IMR-90 (cell line): ENCODE measurements at regions not wholly inside any gene's neighbourhood (a gene's known extent, or its start where the extent isn't known, plus 50 kb on each side); places are given as distances from the start of the nearest gene placed in this dataset.

Experiments
- ATAC-seq: fragments of 200-7000 bp; cut with Tn5 transposase; 2 replicates; pipeline ENCODE4 v1.9.1; 2020; ENCODE audit warnings: low read depth, mild to moderate bottlenecking, moderate library complexity
- BruUV-seq: library from RNA; stranded (reverse); fragments of 400-500 nt; replicated peaks from 2 replicates; lab custom pipeline; 2021; lab: Mats Ljungman, UMichigan
- CTCF ChIA-PET: fragments of 300-600 bp; formaldehyde crosslinking; extraction: SDS; loops from one replicate; lab custom pipeline; 2021; ENCODE audit warnings: antibody characterized with exemption; lab: Yijun Ruan, JAX
- POLR2A ChIA-PET: fragments of 300-600 bp; sonication (Branson Sonifier 250); formaldehyde crosslinking; loops from one replicate; lab custom pipeline; 2022; ENCODE audit warnings: antibody characterized with exemption; ENCODE audit not compliant: unreplicated experiment; lab: Charles Lee
- DNase-seq: peaks from one replicate; pipeline ENCODE4 v3.0.0; 2013
- H2AFZ ChIP-seq: replicated peaks from 2 replicates; pipeline ENCODE3; 2013; ENCODE audit warnings: low read length, mild to moderate bottlenecking; ENCODE audit not compliant: poor library complexity
- H2AK5ac ChIP-seq: 2 replicates; pipeline ENCODE4 v1.6.1; 2013; ENCODE audit warnings: low read depth, low read length, inconsistent platforms
- H2AK9ac ChIP-seq: replicated peaks from 2 replicates; pipeline ENCODE3; 2013; ENCODE audit warnings: mild to moderate bottlenecking, low read depth, low read length, moderate library complexity; ENCODE audit not compliant: poor library complexity
- H2BK120ac ChIP-seq: 2 replicates; pipeline ENCODE4 v1.6.1; 2013; ENCODE audit warnings: low read depth, low read length, inconsistent platforms
- H2BK15ac ChIP-seq: 3 replicates; pipeline ENCODE4 v1.6.1; 2013; ENCODE audit warnings: low read depth, low read length, inconsistent platforms
- H2BK20ac ChIP-seq: 2 replicates; pipeline ENCODE4 v1.6.1; 2013; ENCODE audit warnings: low read depth, mild to moderate bottlenecking, inconsistent platforms, low read length, moderate library complexity
- H2BK5ac ChIP-seq: 2 replicates; pipeline ENCODE4 v1.6.1; 2013; ENCODE audit warnings: mild to moderate bottlenecking, low read depth, low read length, inconsistent platforms; ENCODE audit not compliant: poor library complexity, severe bottlenecking
- H3K14ac ChIP-seq: replicated peaks from 2 replicates; pipeline ENCODE4 v1.6.1; 2013; ENCODE audit warnings: low read depth, low read length, inconsistent platforms
- H3K18ac ChIP-seq: 2 replicates; pipeline ENCODE4 v1.6.1; 2013; ENCODE audit warnings: low read depth, low read length, control low read depth
- H3K23ac ChIP-seq: 2 replicates; pipeline ENCODE4 v1.6.1; 2013; ENCODE audit warnings: low read depth, low read length, inconsistent platforms
- H3K27ac ChIP-seq: 2 replicates; pipeline ENCODE4 v1.5.1; 2013; ENCODE audit warnings: mild to moderate bottlenecking, control low read depth, low read length; ENCODE audit not compliant: insufficient read depth
- H3K27me3 ChIP-seq: 2 replicates; pipeline ENCODE4 v1.6.1; 2013; ENCODE audit warnings: low read length; ENCODE audit not compliant: control insufficient read depth, insufficient read depth
- H3K36me3 ChIP-seq: 2 replicates; pipeline ENCODE4 v1.6.1; 2013; ENCODE audit warnings: low read length, mixed read lengths; ENCODE audit not compliant: control insufficient read depth, insufficient read depth
- H3K4ac ChIP-seq: 2 replicates; pipeline ENCODE4 v1.6.1; 2013; ENCODE audit warnings: low read depth, low read length, inconsistent platforms
- H3K4me1 ChIP-seq: 2 replicates; pipeline ENCODE4 v1.6.1; 2013; ENCODE audit warnings: low read length, mixed read lengths; ENCODE audit not compliant: control insufficient read depth, insufficient read depth
- H3K4me2 ChIP-seq: 2 replicates; pipeline ENCODE4 v1.6.1; 2013; ENCODE audit warnings: low read depth, mild to moderate bottlenecking, control low read depth, low read length, moderate library complexity
- H3K4me3 ChIP-seq: 2 replicates; pipeline ENCODE4 v1.5.1; 2013; ENCODE audit warnings: low read depth, mild to moderate bottlenecking, control low read depth, low read length, moderate library complexity; ENCODE audit not compliant: insufficient read depth
- H3K56ac ChIP-seq: 2 replicates; pipeline ENCODE4 v1.6.1; 2013; ENCODE audit warnings: low read length, inconsistent platforms; ENCODE audit not compliant: insufficient read depth; ENCODE audit errors: extremely low read depth
- H3K79me1 ChIP-seq, 2 experiments: 2 replicates each; pipeline ENCODE4 v1.6.1; 2013; ENCODE audit warnings: low read length in 2 of 2, inconsistent platforms in 1 of 2, low read depth in 1 of 2
- H3K9ac ChIP-seq: 2 replicates; pipeline ENCODE4 v1.6.1; 2013; ENCODE audit warnings: low read depth, low read length, control low read depth
- H3K9me1 ChIP-seq: 2 replicates; pipeline ENCODE4 v1.6.1; 2013; ENCODE audit warnings: low read length, inconsistent platforms; ENCODE audit not compliant: insufficient read depth
- H3K9me3 ChIP-seq: 2 replicates; pipeline ENCODE4 v1.6.1; 2013; ENCODE audit warnings: low read length; ENCODE audit not compliant: control insufficient read depth, insufficient read depth
- H4K20me1 ChIP-seq: 2 replicates; pipeline ENCODE4 v1.6.1; 2013; ENCODE audit warnings: low read length, inconsistent platforms; ENCODE audit not compliant: insufficient read depth
- H4K5ac ChIP-seq: 2 replicates; pipeline ENCODE4 v1.6.1; 2013; ENCODE audit warnings: mild to moderate bottlenecking, low read depth, low read length, control low read depth
- H4K8ac ChIP-seq, 2 experiments: 2 replicates each; pipeline ENCODE4 v1.6.1; 2013; ENCODE audit warnings: low read depth in 2 of 2, low read length in 2 of 2, control low read depth in 1 of 2, inconsistent platforms in 1 of 2
- H4K91ac ChIP-seq: 2 replicates; pipeline ENCODE4 v1.6.1; 2013; ENCODE audit warnings: low read depth, low read length, inconsistent platforms; ENCODE audit not compliant: insufficient read depth
- BHLHE40 ChIP-seq: fragments of 150-350 bp; IDR thresholded peaks from 2 replicates; pipeline ENCODE4 v1.6.1; 2016; ENCODE audit warnings: mild to moderate bottlenecking, low read depth, low read length
- CEBPB ChIP-seq: IDR thresholded peaks from 2 replicates; pipeline ENCODE4 v1.6.1; 2012; ENCODE audit warnings: low read depth, low read length, improper control_type of control experiment
- CHD1 ChIP-seq: IDR thresholded peaks from 2 replicates; pipeline ENCODE4 v1.6.1; 2012; ENCODE audit warnings: low read depth, low read length, improper control_type of control experiment
- ELK1 ChIP-seq: fragments of 150-350 bp; IDR thresholded peaks from 2 replicates; pipeline ENCODE4 v1.6.1; 2016; ENCODE audit warnings: low read depth, mild to moderate bottlenecking, low read length, moderate library complexity, borderline replicate concordance
- FOS ChIP-seq: fragments of 150-350 bp; IDR thresholded peaks from 2 replicates; pipeline ENCODE4 v1.6.1; 2016; ENCODE audit warnings: low read depth, low read length
- MAFK ChIP-seq: IDR thresholded peaks from 2 replicates; pipeline ENCODE4 v1.6.1; 2012; ENCODE audit warnings: low read depth, low read length, improper control_type of control experiment
- MAZ ChIP-seq: IDR thresholded peaks from 2 replicates; pipeline ENCODE4 v1.6.1; 2012; ENCODE audit warnings: low read depth, mild to moderate bottlenecking, low read length, improper control_type of control experiment, moderate library complexity, borderline replicate concordance
- MXI1 ChIP-seq: IDR thresholded peaks from 2 replicates; pipeline ENCODE4 v1.6.1; 2012; ENCODE audit warnings: low read depth, mild to moderate bottlenecking, low read length, moderate library complexity, borderline replicate concordance
- NFE2L2 ChIP-seq: fragments of 150-350 bp; IDR thresholded peaks from 2 replicates; pipeline ENCODE4 v1.6.1; 2016; ENCODE audit warnings: low read depth, mild to moderate bottlenecking, low read length
- POLR2A ChIP-seq: IDR thresholded peaks from 2 replicates; pipeline ENCODE4 v1.6.1; 2012; ENCODE audit warnings: mild to moderate bottlenecking, low read depth, low read length
- RAD21 ChIP-seq: IDR thresholded peaks from 2 replicates; pipeline ENCODE4 v1.6.1; 2012; ENCODE audit warnings: low read length, improper control_type of control experiment
- RCOR1 ChIP-seq: IDR thresholded peaks from 2 replicates; pipeline ENCODE4 v1.6.1; 2012; ENCODE audit warnings: mild to moderate bottlenecking, low read length, improper control_type of control experiment; ENCODE audit not compliant: insufficient replicate concordance
- RFX5 ChIP-seq: IDR thresholded peaks from 2 replicates; pipeline ENCODE4 v1.8.0; 2012; ENCODE audit warnings: low read depth, mild to moderate bottlenecking, low read length, moderate library complexity
- SMC3 ChIP-seq: fragments of 150-350 bp; IDR thresholded peaks from 2 replicates; pipeline ENCODE4 v1.6.1; 2016; ENCODE audit warnings: low read depth, mild to moderate bottlenecking, antibody characterized with exemption, low read length, moderate library complexity
- WGBS, 2 experiments: methylation state at CpG; one replicate each; pipeline versions ENCODE4 v1.1.5 to v1.1.7; 2013; ENCODE audit warnings: missing lambda C conversion rate in 2 of 2; ENCODE audit not compliant: insufficient read length in 1 of 2; ENCODE audit errors: extremely low coverage in 2 of 2; 5-methylcytosine and 5-hydroxymethylcytosine counted together
- dilution Hi-C: fragments of 300-500 bp; cut with HindIII; formaldehyde crosslinking; loops from one replicate; pipeline ENCODE4 v1.14.3; 2018; ENCODE audit warnings: low sequenced_read_pairs; ENCODE audit not compliant: unreplicated experiment
- in situ Hi-C: fragments of 300-500 bp; cut with MboI; formaldehyde crosslinking; loops from 3 replicates; pipeline ENCODE4 v1.14.3; 2019; ENCODE audit warnings: low sequenced_read_pairs, inconsistent platforms, mixed read lengths
- intact Hi-C: fragments of 100-400 bp; cut with micrococcal nuclease; formaldehyde crosslinking; loops from 2 replicates; pipeline ENCODE4 v1.10.0; 2022
- TF ChIP-seq, protein P1 (sequence below): fragments of 150-350 bp; IDR thresholded peaks from 2 replicates; pipeline ENCODE4 v1.6.1; 2017; ENCODE audit warnings: mild to moderate bottlenecking, antibody characterized with exemption, low read length, low read depth
- TF ChIP-seq, protein P2 (sequence below): conservative IDR thresholded peaks from 2 replicates; pipeline ENCODE4 v1.5.1; 2012; ENCODE audit warnings: mild to moderate bottlenecking, low read depth, low read length, improper control_type of control experiment

DNA sequence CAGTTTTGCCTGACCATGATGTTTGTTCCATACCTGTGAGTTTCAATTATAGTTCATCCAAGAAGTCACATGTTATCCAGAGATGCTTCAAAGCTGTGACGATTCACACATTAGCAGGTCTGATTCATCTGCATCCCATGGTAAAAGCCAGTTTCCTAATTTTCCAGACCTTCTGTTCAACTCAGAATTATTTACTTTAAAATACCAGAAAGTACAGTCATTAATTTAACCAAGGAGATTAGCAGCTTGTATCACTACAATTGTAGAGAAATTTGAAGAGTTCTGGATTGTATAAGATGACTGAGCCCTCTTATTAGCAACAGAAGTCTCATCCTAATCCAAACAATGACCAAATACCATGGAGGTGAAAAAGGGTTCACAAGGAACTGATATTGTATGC lies 76.1 kb upstream of the THBS1 start:
- H3K9me3 ChIP-seq: no peaks in the 10 kb centered on the region
- H2BK15ac ChIP-seq: peak overlapping the region; percentile 96
- peak overlapping the region; percentile 85; the same call in 1 of the 2 replicates for H2BK120ac ChIP-seq
- TF ChIP-seq CHD1 (no peak), SMC3 (0 out of 2 replicates have a peak, but pooled peaks have one; percentile 8), CEBPB (no peak), MAFK (no peak), BHLHE40 (peak; percentile 37), RAD21 (no peak), MAZ (no peak), MXI1 (no peak), RFX5 (peak; percentile 29; the same call in 1 of the 2 replicates), RCOR1 (no peak), POLR2A (no peak), FOS (peak; percentile 57), ELK1 (no peak), NFE2L2 (no peak)
- TF ChIP-seq, protein P1, sequence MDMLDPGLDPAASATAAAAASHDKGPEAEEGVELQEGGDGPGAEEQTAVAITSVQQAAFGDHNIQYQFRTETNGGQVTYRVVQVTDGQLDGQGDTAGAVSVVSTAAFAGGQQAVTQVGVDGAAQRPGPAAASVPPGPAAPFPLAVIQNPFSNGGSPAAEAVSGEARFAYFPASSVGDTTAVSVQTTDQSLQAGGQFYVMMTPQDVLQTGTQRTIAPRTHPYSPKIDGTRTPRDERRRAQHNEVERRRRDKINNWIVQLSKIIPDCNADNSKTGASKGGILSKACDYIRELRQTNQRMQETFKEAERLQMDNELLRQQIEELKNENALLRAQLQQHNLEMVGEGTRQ: peak; percentile 32; the same call in 1 of the 2 replicates
- TF ChIP-seq, protein P2, sequence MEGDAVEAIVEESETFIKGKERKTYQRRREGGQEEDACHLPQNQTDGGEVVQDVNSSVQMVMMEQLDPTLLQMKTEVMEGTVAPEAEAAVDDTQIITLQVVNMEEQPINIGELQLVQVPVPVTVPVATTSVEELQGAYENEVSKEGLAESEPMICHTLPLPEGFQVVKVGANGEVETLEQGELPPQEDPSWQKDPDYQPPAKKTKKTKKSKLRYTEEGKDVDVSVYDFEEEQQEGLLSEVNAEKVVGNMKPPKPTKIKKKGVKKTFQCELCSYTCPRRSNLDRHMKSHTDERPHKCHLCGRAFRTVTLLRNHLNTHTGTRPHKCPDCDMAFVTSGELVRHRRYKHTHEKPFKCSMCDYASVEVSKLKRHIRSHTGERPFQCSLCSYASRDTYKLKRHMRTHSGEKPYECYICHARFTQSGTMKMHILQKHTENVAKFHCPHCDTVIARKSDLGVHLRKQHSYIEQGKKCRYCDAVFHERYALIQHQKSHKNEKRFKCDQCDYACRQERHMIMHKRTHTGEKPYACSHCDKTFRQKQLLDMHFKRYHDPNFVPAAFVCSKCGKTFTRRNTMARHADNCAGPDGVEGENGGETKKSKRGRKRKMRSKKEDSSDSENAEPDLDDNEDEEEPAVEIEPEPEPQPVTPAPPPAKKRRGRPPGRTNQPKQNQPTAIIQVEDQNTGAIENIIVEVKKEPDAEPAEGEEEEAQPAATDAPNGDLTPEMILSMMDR: no peak
- peak overlapping the region; percentile 87; the same call in 1 of the 2 replicates for H3K18ac ChIP-seq
- no CpG with 5 or more reads among the region's 1 CpG for WGBS, 2 experiments
- DNase-seq (peak; percentile 91), ATAC-seq (peak; percentile 63)
- H3K4me3 ChIP-seq: no peak overlapping the region
- ChIA-PET POLR2A (no interaction called here), CTCF (no interaction called here)
- no peak overlapping the region for H2AK9ac ChIP-seq
- peak overlapping the region; percentile 79 for H2BK5ac ChIP-seq
- BruUV-seq: no TSS peak
- H3K23ac ChIP-seq: peak overlapping the region; percentile 85; the same call in 1 of the 2 replicates
- no peak overlapping the region for H3K9ac ChIP-seq
- H3K4ac ChIP-seq: peak overlapping the region; percentile 82; the same call in 1 of the 2 replicates
- H4K20me1 ChIP-seq: no peaks in the 10 kb centered on the region
- H4K91ac ChIP-seq: no peak overlapping the region; the same call in 1 of the 2 replicates
- peaks cover 22% of the 10 kb centered on the region for H3K4me1 ChIP-seq
- H2AK5ac ChIP-seq: peak overlapping the region; percentile 94
- peak overlapping the region; percentile 84; the same call in 1 of the 2 replicates for H3K27ac ChIP-seq
- no peaks in the 10 kb centered on the region for H3K79me1 ChIP-seq
- in situ Hi-C loops: no loop called here
- no peak overlapping the region for H2AFZ ChIP-seq
- H4K5ac ChIP-seq: no peak overlapping the region; the same call in 1 of the 2 replicates
- H3K14ac ChIP-seq: no peak overlapping the region; the same call in 1 of the 2 replicates
- H2BK20ac ChIP-seq: peak overlapping the region; percentile 78; the same call in 1 of the 2 replicates
- H3K36me3 ChIP-seq: no peaks in the 10 kb centered on the region
- H3K27me3 ChIP-seq: no peaks in the 10 kb centered on the region
- dilution Hi-C loops: no loop called here
- H3K56ac ChIP-seq: no peak overlapping the region
- intact Hi-C loops: no loop called here
- peak overlapping the region; percentile 42 to 69; a peak in 3 of 4 replicates for H4K8ac ChIP-seq
- peaks cover 13% of the 10 kb centered on the region for H3K9me1 ChIP-seq
- peak overlapping the region; percentile 55; the same call in 1 of the 2 replicates for H3K4me2 ChIP-seq
